Stimulated activated CD8-positive, alpha-beta memory T cell treated with anti-CD3 and anti-CD28 coated beads, Interleukin-15, amount 100 ng/mL, for 24 hours (primary cell): ENCODE measurements at regions not wholly inside any gene's neighbourhood (a gene's known extent, or its start where the extent isn't known, plus 50 kb on each side); places are given as distances from the start of the nearest gene placed in this dataset.

Experiments used
- DNase-seq: peaks from one replicate; pipeline ENCODE4 v3.0.0-alpha.2; 2020; ENCODE audit warnings: low read depth

DNA sequence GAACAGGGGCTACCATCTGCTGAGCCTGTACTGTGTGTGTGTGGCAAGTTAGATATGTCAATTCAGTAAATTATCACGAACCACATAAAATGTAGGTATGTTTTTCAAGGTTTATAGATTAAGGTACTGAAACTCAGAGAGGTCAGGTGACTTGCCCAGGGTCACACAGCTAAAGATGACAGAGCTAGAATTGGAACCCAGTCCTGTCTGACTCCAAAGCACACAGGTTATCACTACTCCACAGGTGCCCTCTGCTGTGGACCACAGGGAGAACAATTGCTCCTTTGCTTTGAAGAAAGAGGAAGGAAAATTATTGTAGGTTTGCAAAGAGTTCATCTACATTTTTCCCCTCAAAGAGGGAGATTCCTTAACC, 229.7 kb upstream of the AGAP1 start:
- no peak for DNase-seq

DNA sequence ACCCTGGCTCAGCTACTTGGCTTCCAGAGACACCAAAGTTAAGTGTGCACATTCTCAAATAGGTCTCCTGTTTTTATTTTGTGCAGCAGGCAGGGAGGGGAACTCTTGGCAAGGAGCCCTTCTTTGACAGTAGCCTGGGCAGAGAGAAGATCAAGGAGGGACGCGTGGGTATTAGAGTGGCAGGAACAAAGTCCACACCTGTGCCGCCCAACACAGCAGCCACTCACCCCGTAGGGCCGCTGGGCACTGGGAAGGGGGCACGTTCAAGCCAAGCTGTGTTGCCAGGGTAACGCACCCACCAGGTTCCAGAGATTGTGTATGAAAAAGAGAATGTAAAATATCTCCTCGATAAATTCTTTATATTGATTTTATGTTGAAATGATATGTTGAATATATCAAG, 229.3 kb upstream of the AGAP1 start:
- DNase-seq = no peak

DNA sequence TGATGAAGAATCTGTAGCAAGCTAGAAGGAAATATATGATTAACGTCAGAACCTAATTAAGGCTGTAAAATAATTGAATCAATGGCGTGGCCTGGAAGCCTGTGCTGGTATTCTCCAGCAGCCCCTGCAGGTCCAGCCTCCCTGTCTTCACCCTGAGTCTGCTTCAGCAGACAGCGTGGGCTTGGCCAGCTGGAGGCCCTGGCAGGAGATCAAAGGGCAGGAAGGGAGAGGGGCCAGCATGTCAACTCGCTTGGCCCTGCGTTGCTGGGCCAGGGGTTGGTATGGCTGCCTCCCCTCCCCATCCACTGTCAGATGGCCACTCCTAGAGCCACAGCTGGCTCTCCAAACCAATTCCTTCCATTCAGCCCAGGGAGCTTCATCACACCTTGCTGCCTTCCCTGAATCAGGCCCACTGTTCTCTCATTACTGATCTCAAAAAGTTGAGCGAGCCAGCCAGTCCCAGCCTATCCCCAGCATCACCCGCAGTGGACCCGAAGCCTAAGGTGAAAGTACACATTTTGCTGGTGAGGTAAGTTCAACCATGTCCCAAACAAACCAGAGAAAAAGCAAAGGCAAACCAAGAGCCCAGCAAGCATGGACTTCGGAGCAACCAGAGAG, 228.4 kb upstream of the AGAP1 start:
- no peak for DNase-seq

DNA sequence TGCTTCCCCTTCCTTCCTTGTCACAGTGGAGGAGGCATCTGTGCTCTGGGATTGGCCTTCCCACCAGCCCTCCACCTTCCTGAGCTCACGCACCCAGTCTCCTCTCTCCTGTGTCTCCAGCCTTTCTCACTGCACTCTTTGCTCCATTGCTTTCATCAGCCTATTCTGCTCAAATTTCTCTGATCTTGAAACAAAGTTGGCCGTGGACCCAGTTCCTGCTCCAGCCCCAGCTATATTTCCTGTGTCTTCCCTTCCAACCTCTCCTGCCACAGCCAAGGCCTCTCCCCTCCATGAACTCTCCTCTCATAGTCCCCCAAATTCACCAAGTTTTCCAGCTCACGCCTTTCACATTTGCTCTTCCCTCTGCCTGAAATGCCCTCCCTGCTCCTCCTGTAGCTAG, 226.6 kb upstream of the AGAP1 start:
- DNase-seq = no peak

DNA sequence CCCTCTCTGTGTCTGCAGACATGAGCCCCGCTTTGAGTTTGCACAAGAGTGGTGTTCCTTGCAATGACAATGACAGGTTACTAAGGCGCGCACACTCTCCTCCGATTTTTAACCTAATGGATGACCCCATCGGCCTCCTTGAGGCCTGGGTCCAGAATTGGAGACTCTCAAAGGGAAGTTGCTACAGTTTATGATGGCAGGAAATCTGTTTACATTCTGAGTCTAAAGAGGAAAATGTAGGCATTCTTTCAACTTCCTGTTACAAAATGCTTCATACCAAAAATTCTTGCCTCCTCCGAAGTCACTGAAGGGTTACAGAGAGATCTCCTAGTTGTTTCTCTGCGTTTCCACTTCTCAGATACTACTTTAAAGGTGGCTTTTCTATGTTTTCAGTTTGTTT, 225.3 kb upstream of the AGAP1 start:
- DNase-seq = no peak

- no peak for DNase-seq
These were observed 223.6 kb upstream of the AGAP1 start for GRCh38 chr2:235270291-235270690.

- peak; percentile 13 for DNase-seq
These were observed 222.9 kb upstream of the AGAP1 start for GRCh38 chr2:235270956-235271355.

- no peak for DNase-seq
These were observed 221.9 kb upstream of the AGAP1 start for GRCh38 chr2:235271936-235272335.

DNA sequence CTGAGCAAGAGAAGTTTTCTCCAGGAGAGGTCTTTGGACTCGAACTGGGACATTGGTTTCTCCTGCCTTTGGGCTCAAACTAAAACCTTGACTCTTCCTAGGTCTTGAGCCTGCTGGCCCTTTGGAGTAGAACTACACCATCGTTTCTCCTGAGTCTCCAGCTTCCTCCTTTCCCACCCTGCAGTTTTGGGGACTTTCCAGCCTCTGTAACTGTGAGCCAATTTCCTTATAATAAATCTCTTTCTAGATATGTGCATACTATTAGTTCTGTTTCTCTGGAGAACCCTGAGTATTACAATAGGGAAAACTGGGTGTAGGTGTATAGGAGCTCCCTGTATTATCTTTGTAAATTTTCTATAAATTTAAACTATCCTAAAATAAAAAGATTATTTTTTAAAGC, 219.8 kb upstream of the AGAP1 start:
- DNase-seq = no peak

DNA sequence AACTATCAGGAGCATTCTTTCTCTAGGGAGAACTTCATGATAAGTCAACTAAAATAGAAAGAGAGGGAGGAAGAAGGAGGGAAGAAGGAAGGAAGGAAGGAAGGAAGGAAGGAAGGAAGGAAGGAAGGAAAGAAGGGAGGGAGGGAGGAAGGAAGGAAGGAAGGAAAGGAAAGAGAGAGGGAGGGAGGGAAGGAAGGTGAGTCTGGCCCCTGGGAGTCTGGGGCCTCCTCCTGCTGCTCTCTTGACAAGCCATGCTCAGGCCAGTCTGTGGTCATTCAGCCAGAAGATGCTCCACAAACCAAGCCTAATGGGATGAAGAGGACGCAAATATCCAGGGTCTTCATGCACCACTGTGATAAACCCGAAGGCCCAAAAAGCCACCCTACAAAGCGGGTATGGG, 216.4 kb upstream of the AGAP1 start:
- DNase-seq = no peak

- DNase-seq = no peak
These were observed 215.0 kb upstream of the AGAP1 start for GRCh38 chr2:235278771-235279355.

DNA sequence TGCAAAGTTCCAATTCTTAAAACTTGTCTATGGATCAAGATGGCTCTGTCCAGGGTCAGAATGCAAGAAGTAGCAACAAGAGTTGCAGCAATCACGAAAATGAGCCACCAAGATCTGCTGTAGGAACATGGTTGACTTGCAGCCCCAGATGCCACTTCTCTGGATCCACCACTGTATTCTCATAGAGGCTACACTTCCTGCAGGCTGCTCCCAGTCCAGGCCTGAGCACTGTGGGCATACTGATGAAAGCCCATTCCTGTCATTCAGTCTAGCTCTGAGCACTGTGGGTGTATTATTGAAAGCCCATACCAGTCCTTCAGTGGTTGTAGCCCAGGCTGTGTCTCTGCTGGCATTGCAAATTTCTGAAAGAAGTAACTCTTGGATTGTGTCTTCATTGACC, 213.9 kb upstream of the AGAP1 start:
- DNase-seq = no peak

- no peak for DNase-seq
These were observed 210.6 kb upstream of the AGAP1 start for GRCh38 chr2:235283246-235283645.

DNA sequence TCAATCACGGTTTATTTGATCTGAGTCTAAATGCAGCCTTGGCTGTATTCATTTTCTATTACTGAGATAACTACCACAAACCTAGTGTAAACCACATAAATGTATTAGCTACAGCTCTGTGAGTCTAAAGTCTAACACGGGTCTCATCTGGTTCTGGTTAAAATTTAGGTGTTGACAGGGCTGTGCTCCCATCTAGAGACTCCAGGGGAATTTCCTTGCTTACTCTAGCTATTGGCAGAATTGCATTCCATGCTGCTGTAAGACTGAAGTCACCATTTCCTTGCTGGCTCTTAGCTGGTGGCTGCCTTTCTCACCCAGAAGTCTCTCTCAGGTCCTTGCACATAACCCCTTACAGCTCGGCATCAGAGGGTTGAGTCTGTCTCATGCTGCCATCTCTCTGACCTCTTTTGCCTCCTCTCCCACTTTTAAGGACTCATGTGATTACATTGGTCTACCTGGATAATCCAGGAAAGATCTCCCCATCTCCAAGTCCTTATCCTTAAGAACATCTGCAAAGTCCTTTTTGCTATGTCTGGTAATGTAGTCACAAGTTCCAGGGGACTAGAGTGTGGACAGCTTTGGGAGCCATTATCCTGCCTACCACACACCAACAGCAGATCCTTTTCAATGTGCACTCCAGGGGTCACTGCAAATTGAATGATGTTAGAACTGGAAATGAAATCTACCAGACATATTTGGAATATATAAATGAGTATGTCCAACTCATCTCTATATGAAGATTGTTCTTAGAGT, 207.0 kb upstream of the AGAP1 start:
- DNase-seq = no peak

GRCh38 chr2:235287375-235287733, 206.5 kb upstream of the AGAP1 start:
- DNase-seq = no peak

- DNase-seq = no peak
These were observed 202.4 kb upstream of the AGAP1 start for GRCh38 chr2:235291461-235291860.

GRCh38 chr2:235293061-235293460, 200.8 kb upstream of the AGAP1 start:
- DNase-seq = no peak

GRCh38 chr2:235295831-235296230, 198.0 kb upstream of the AGAP1 start:
- DNase-seq = no peak

- no peak for DNase-seq
These were observed 193.3 kb upstream of the AGAP1 start for GRCh38 chr2:235300368-235301201.

- DNase-seq = no peak
These were observed 192.4 kb upstream of the AGAP1 start for GRCh38 chr2:235301202-235302076.

- no peak for DNase-seq
These were observed 191.6 kb upstream of the AGAP1 start for GRCh38 chr2:235302263-235302662.
